ENCODE measurements at regions not wholly inside any gene's neighbourhood (a gene's known extent, or its start where the extent isn't known, plus 50 kb on each side); places are given as distances from the start of the nearest gene placed in this dataset.

- TF ChIP-seq CTCF (IDR thresholded peaks at IDR 0.05; ENCODE audit: borderline replicate concordance, control extremely low read depth, extremely low read depth, insufficient read depth, missing control alignments): no peak
- in situ Hi-C loops (cut with MboI; ENCODE audit: low sequenced_read_pairs, unreplicated experiment): no loop called here
- DNase-seq (ENCODE audit: low spot score): no peak
These were observed 226.1 kb downstream of the VAPA start for GRCh38 chr18:10139783-10140410.

GRCh38 chr18:10140461-10141282, 226.9 kb downstream of the VAPA start:
- in situ Hi-C loops (cut with MboI; ENCODE audit: low sequenced_read_pairs, unreplicated experiment): no loop called here
- no peak for TF ChIP-seq CTCF (IDR thresholded peaks at IDR 0.05; ENCODE audit: borderline replicate concordance, control extremely low read depth, extremely low read depth, insufficient read depth, missing control alignments)
- DNase-seq (ENCODE audit: low spot score): no peak

DNA sequence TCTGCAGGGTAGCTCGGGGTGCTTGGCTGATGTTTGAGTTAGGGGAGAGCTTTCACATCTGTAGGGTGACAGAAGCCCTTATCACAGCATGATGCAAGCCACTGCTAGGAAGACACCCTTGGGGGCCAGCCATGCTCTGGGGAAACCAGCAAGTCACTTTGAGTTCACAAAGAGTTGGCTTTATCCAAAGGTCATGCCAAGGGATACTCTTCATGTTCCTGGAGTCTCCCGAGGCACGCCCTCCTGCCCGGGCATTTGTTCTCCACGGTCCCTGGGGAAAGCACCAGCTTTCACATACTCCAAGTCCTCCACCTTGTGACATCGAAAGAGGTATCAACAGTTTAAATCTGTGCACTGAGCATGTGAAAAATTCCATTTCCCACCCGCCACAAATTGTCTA, 227.7 kb downstream of the VAPA start:
- in situ Hi-C loops (cut with MboI; ENCODE audit: low sequenced_read_pairs, unreplicated experiment): no loop called here
- no peak for DNase-seq (ENCODE audit: low spot score)
- TF ChIP-seq CTCF (IDR thresholded peaks at IDR 0.05; ENCODE audit: borderline replicate concordance, control extremely low read depth, extremely low read depth, insufficient read depth, missing control alignments): no peak

DNA sequence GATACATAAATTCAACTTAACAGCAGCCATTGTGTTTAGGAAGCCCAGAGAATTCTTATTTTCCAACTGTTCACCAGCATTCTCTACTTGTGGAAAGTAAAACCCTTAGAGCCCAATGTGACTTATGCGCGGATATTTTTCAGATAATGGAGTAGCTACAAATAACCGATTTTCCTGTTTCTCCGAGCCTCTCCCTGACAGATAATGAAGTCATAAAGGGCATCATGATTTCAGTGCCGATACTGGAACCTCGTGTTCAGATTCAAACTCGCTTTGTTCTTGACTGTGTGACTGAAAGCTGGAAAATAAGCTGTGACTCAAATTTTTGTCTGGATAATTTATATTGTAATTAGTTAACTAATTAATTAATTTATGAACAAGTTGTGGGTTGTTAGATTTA, 228.2 kb downstream of the VAPA start:
- in situ Hi-C loops (cut with MboI; ENCODE audit: low sequenced_read_pairs, unreplicated experiment): no loop called here
- TF ChIP-seq CTCF (IDR thresholded peaks at IDR 0.05; ENCODE audit: borderline replicate concordance, control extremely low read depth, extremely low read depth, insufficient read depth, missing control alignments): no peak
- DNase-seq (ENCODE audit: low spot score): no peak

DNA sequence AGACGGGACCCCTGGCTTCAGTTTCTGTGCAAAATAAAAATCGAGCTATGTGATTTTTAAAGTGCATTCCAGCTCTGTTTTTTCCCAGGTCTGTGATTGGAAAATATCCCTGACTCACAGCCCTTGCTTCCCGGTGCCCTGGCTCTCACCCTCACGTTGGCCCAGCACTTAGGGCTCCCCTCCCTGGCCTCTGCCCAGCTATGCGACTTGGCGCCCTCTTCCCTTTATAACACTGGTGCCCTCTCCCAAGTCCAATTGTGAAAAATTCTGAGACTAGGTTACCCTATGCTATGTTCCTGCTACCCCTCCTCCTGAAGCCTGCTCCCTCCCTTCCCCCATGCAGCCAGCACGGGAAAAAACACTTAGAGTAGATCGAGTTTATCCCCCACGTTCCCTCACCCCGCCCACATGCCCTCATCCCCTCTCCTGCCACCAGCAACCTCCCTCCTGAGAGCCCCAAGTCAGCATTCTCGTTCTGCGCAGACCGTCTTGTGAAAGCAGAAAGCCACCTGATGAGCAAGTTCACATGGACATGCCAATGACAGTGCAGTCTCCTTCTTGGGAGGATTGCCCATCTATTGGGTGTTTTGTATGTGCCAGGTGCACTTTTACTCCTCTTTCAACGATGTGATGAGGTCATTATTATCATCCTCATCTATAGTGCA, 228.8 kb downstream of the VAPA start:
- in situ Hi-C loops (cut with MboI; ENCODE audit: low sequenced_read_pairs, unreplicated experiment): no loop called here
- TF ChIP-seq CTCF (IDR thresholded peaks at IDR 0.05; ENCODE audit: borderline replicate concordance, control extremely low read depth, extremely low read depth, insufficient read depth, missing control alignments): no peak
- no peak for DNase-seq (ENCODE audit: low spot score)

GRCh38 chr18:10143596-10143995, 229.8 kb downstream of the VAPA start:
- TF ChIP-seq CTCF (IDR thresholded peaks at IDR 0.05; ENCODE audit: borderline replicate concordance, control extremely low read depth, extremely low read depth, insufficient read depth, missing control alignments): no peak
- in situ Hi-C loops (cut with MboI; ENCODE audit: low sequenced_read_pairs, unreplicated experiment): no loop called here
- no peak for DNase-seq (ENCODE audit: low spot score)
